ENCODE measurements at regions not wholly inside any gene's neighbourhood (a gene's known extent, or its start where the extent isn't known, plus 50 kb on each side); places are given as distances from the start of the nearest gene placed in this dataset.

GRCh38 chr2:150091846-150092245 lies 395.6 kb downstream of the RND3 start:
- TF ChIP-seq PATZ1 (CRISPR knock-in tag; IDR thresholded peaks at IDR 0.05; ENCODE audit: borderline replicate concordance) = no peak
- TF ChIP-seq BACH2 (CRISPR knock-in tag; IDR thresholded peaks at IDR 0.05; ENCODE audit: borderline replicate concordance) = no peak
- no peak for TF ChIP-seq RARB (CRISPR knock-in tag; IDR thresholded peaks at IDR 0.05)
- TF ChIP-seq CSDC2 (CRISPR knock-in tag; IDR thresholded peaks at IDR 0.05) = no peak
- no peak for TF ChIP-seq ZFP3 (CRISPR knock-in tag; IDR thresholded peaks at IDR 0.05)
- no peak for TF ChIP-seq ZNF70 (CRISPR knock-in tag; IDR thresholded peaks at IDR 0.05)
- TF ChIP-seq ZNF8 (CRISPR knock-in tag; IDR thresholded peaks at IDR 0.05) = no peak
- TF ChIP-seq ARNTL (CRISPR knock-in tag; IDR thresholded peaks at IDR 0.05; ENCODE audit: borderline replicate concordance, low read depth) = no peak
- no peak for TF ChIP-seq CREB5 (CRISPR knock-in tag; IDR thresholded peaks at IDR 0.05; ENCODE audit: low read depth)
- no peak for TF ChIP-seq PPARA (CRISPR knock-in tag; IDR thresholded peaks at IDR 0.05; ENCODE audit: borderline replicate concordance)
- TF ChIP-seq OSR1 (CRISPR knock-in tag; IDR thresholded peaks at IDR 0.05) = no peak
- TF ChIP-seq POU6F1 (CRISPR knock-in tag; IDR thresholded peaks at IDR 0.05; ENCODE audit: borderline replicate concordance, low read depth) = no peak

Measured in SK-N-SH treated with all-trans-retinoic acid at 6 μM for 48 hours (cell line).